ENCODE measurements at regions not wholly inside any gene's neighbourhood (a gene's known extent, or its start where the extent isn't known, plus 50 kb on each side); places are given as distances from the start of the nearest gene placed in this dataset.

GRCh38 chr4:106430797-106431196 is 62.2 kb upstream of the GIMD1 start:
- BruUV-seq (replicated peaks): no TSS peak
- TF ChIP-seq CTCF (IDR thresholded peaks at IDR 0.05) (no peak), SIN3A (IDR thresholded peaks at IDR 0.05; ENCODE audit: borderline replicate concordance, insufficient read depth, low read depth, low read length) (no peak), REST (IDR thresholded peaks at IDR 0.05; ENCODE audit: insufficient read depth in 1 of 2, low read depth in 2 of 2, low read length in 1 of 2) (no peak), POLR2AphosphoS5 (IDR thresholded peaks at IDR 0.05; ENCODE audit: low read depth, low read length) (no peak), TCF7L2 (IDR thresholded peaks at IDR 0.05; ENCODE audit: low read depth, low read length) (no peak)
- Histone ChIP-seq H3K9me3 (ENCODE audit: control insufficient read depth, insufficient read depth, low read depth, low read length) (no peaks in the 10 kb centered on the region), H3K36me3 (ENCODE audit: control insufficient read depth, insufficient read depth, low read length) (no peaks in the 10 kb centered on the region), H3K27me3 (ENCODE audit: control insufficient read depth, insufficient read depth, low read length) (no peaks in the 10 kb centered on the region), H3K27ac (ENCODE audit: low read length) (no peak overlapping the region), H3K4me1 (ENCODE audit: control insufficient read depth, insufficient read depth, low read length) (no peaks in the 10 kb centered on the region), H3K4me3 (ENCODE audit: low read depth in 2 of 2, low read length in 2 of 2) (no peak overlapping the region)
- ATAC-seq (no peak), DNase-seq (ENCODE audit: low read depth, low spot score) (no peak)
- CTCF ChIA-PET: no interaction called here
- in situ Hi-C loops (cut with HindIII; ENCODE audit: low pct_unique_long_range_greater_than_20kb, low sequenced_read_pairs) (no loop called here), intact Hi-C loops (cut with micrococcal nuclease; ENCODE audit: unreplicated experiment) (no loop called here)
- POLR2A ChIA-PET: no interaction called here

- CTCF ChIA-PET: no interaction called here
- intact Hi-C loops (cut with micrococcal nuclease; ENCODE audit: unreplicated experiment): no loop called here
- ATAC-seq: no peak
These were observed 61.3 kb upstream of the GIMD1 start for GRCh38 chr4:106429885-106430284.

More at GRCh38 chr4:106429885-106430284, 61.3 kb upstream of the GIMD1 start:
- POLR2A ChIA-PET: no interaction called here
- H3K4me1 ChIP-seq (ENCODE audit: control insufficient read depth, insufficient read depth, low read length): no peaks in the 10 kb centered on the region
- TF ChIP-seq SIN3A (IDR thresholded peaks at IDR 0.05; ENCODE audit: borderline replicate concordance, insufficient read depth, low read depth, low read length) (no peak), CTCF (IDR thresholded peaks at IDR 0.05) (no peak), TCF7L2 (IDR thresholded peaks at IDR 0.05; ENCODE audit: low read depth, low read length) (no peak)
- no peaks in the 10 kb centered on the region for H3K36me3 ChIP-seq (ENCODE audit: control insufficient read depth, insufficient read depth, low read length)
- no peak overlapping the region for H3K27ac ChIP-seq (ENCODE audit: low read length)
- no peaks in the 10 kb centered on the region for H3K9me3 ChIP-seq (ENCODE audit: control insufficient read depth, insufficient read depth, low read depth, low read length)
- in situ Hi-C loops (cut with HindIII; ENCODE audit: low pct_unique_long_range_greater_than_20kb, low sequenced_read_pairs): no loop called here
- no TSS peak for BruUV-seq (replicated peaks)
- no peak for DNase-seq (ENCODE audit: low read depth, low spot score)
- no peaks in the 10 kb centered on the region for H3K27me3 ChIP-seq (ENCODE audit: control insufficient read depth, insufficient read depth, low read length)
- no peak overlapping the region for H3K4me3 ChIP-seq (ENCODE audit: low read depth in 2 of 2, low read length in 2 of 2)

All from Panc1 (cell line).